Activated T-cell treated with anti-CD3 and anti-CD28 coated beads for 1 hour (primary cell): ENCODE measurements at regions not wholly inside any gene's neighbourhood (a gene's known extent, or its start where the extent isn't known, plus 50 kb on each side); places are given as distances from the start of the nearest gene placed in this dataset.
"Not testable (repeated sequence)": the region's sequence is repeated elsewhere in the genome, so short reads cannot be mapped to it uniquely, and the experiment has no call there.

Experiments used
- DNase-seq: peaks from one replicate; pipeline ENCODE4 v3.0.0-alpha.2; 2020; ENCODE audit warnings: low read depth

DNA sequence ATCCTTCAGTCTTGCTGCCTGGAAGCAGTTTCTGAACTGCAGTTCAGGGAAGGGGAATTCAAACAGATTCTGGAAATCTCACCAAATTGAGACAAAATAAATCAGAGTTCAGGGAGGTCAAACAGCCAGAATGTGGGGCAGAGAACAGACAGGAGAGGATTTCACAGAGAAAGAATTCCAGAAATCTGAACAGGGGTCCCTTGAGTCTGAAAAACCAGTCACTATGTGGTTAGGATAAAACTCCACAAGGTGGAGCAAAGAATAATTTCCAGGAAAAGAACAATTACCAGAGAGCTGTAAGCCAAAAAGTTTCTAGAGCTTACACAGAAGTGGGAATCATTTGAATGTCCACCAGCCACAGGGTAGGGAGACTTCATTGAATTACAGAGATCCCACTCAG lies 84.7 kb downstream of the URB2 start:
- no peak for DNase-seq

DNA sequence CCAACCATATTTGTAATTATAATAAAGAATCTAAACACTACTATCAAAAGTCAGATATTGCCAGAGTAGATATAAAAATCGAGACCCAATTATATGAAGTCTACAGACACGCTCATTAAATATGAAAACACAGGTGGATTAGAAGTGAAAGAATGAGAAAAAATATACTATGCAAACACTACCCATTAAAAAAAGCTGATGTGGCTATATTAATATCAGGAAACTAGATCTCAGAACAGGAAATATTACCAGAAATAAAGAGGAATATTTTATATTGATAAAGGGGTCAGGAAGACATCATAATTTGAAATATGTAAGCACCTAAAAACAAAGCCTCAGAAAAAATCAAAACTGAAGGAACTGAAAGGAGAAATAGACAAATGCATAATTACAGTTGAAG lies 88.3 kb downstream of the URB2 start:
- DNase-seq, result no peak

DNA sequence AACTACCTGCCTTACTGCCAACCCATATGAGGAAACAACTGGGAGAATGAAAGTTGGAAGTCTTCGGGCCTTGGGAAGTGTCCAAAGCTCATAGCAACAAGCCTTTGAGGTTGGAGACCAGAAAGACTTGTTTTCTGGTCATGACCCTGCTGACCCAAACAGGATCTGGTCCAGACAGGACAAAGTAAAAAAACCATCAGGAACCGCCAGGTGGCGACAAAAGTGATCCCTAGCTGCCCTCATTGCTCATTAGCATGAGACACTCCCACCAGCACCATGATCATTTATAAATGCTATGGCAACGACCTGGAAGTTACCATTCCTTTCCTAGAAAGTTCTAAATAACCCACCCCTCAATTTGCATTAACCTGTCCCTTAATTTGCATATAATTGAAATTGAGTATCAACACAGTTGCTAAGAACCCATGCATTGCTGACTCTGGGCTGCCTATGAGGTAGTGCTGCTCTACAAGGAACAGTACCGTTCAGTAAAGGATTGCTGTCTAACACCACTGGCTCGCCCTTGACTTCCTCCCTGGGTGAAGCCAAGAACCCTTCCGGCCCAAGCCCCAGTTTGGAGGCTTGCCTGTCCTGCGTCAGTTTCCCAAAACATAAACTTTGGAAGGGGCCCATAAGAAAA lies 89.0 kb downstream of the URB2 start:
- peak; percentile 6 for DNase-seq

DNA sequence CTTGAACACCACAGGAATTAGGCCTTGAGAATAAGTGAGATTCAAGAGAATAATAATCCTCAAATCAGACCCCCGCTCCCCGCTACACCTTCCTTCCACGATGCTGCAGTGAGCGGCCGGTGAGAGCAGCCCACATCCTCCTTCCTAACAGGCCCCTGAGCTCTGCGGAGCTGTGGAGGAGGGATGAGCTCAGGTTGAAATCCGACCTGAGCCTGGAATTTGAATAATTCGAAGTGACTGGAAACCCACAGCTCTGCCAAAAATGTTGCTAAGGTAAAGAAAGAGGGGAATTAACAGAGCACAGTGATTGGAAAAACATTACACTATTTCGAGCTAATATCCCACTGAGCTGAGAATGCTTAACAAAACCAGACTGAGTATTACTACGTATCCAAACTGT lies 90.0 kb downstream of the URB2 start:
- DNase-seq, result no peak

DNA sequence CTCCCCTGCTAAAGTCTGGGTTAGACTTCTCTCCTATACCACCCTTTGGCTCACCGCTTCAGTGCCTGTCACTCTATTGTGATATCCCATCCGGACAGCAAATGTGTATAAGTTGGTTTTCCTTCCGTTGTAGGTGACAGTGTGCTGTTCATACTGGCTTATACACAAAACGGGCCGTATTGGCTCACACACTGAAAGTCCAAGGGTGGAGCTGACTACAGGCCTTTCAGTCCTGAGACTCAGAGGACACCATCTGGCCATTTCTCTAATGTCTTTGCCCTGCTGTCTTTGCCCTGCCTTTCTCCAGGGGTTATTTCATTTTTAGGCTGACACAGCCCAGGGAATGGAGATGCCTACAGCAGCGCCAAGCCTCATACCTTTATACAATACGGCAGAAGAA lies 90.7 kb downstream of the URB2 start:
- no peak for DNase-seq

DNA sequence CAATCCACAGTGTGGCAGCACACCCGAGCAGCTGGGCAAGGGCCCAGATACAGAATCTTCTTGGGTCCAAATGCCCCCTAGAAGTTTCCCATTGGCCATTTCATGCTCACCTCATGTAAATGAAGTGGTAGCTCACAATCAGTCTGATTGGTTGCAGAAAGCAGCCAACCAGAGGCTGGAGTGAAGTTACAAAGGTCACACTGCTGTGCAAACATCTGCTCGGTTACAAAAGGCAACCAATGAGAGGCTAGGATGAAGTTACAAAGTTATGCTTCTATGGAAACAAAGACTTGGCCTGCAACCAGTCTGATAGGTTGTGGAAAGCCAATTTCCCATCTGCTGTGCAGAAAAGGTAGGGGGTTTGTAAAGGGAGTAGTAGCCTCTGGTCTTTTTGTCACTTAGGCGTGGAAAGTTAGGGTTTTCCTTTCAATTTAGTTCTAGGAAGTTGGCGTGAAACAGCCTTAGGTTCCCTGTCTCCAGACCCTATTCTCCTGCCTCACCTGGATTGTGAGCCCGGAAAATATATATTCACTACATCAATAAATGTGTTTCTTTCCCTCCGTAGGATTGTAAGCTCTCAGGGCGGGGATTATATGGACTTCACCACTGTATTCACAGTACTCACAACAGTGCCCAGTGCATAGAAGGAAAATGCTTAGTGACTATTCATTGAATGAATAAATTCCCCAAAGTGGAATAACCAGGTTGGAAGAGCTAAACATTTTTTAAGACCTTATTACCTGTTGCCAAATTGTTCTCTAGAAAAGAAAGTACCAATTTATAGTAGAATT lies 91.9 kb downstream of the URB2 start:
- DNase-seq, result no peak

DNA sequence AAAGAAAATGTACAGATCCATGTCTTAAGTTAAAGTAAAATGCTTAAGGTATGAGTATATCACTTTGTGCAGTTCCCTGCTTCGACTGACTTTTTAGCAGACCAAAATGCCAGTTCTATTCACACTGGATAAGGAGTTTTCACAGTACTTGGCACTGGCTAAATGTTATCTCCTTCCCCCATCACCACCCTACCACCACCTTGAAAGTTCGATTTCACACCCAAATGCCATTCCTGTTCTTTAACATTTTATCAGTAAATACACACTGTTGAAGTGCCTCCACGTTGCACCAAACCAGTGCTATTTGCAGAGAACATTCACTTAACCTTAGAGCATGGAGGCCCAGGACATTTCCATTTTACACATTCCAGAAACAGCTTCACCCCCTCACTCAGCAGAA lies 100.0 kb downstream of the URB2 start:
- DNase-seq, result no peak

DNA sequence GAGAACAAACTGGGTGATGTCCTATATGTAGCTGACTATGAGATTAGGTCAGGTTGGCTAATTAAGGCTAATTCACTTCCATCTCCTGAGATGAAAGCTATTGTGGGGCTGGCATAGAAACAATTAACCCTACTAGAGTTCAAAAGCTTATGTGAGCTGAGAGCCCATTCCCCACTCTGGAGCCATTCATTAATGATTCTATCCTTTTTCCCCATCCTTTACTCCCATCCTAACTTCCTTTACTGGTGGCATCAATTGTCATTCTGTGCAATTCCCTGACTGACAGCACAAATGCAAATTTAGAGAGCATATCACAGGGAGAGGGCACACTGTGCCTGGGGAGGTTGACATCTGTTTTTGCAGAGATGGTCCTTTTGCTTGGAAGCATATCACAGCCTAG lies 103.9 kb downstream of the URB2 start:
- DNase-seq, result no peak

DNA sequence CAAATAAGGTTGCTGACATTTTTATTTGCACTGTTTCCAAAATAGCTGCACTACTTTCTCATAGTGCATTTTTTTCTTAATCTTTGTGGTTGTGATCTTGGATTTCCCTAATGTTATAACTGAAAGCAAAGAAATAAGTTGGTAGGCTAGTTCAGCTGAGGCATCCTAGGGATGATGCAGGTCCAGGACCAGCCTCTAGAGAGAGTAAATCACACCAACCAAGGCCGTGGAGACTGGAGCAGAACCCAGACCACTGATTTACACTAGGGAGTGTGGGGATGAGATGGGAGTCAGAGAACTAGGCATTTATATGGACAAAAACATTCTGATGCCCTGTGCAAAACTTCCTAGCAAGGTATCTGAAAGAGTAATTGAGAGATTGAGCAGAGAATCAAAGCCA lies 104.5 kb downstream of the URB2 start:
- DNase-seq, result no peak

DNA sequence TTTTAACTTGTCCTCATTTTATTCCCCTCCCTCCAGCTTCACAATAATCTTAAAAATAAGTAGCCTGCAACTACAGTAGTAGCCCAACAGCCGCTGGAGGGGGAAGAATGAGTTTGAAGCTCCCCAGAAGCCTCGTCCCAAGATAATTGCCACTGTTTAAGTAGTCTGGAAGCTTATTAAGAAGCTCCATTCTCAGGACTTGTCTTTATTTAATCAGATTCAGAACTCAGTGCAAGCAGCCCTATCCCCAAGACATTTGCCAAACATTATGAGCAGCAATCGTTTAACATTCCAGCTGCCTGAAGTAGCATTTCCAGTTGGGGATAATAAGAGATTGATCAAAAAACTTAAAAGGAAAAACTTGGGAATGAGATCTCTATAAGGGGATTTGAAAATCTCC lies 106.0 kb downstream of the URB2 start:
- DNase-seq, result no peak

DNA sequence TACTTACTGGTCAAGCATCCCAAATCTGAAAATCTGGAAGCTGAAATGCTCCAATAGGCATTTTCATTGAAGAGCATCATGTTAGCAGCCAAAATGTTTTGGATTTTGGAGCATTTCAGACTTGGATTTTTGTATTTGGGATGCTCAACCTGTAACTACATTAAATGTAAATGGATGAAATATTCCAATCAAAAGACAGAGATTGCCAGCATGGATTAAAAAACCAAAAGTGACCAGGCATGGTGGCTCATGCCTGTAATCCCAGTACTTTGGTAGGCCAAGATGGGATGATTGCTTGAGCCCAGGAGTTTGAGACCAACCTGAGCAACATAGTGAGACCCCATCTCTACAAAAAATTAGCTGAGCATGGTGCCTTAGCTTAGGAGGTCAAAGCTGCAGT lies 110.3 kb downstream of the URB2 start:
- no peak for DNase-seq

DNA sequence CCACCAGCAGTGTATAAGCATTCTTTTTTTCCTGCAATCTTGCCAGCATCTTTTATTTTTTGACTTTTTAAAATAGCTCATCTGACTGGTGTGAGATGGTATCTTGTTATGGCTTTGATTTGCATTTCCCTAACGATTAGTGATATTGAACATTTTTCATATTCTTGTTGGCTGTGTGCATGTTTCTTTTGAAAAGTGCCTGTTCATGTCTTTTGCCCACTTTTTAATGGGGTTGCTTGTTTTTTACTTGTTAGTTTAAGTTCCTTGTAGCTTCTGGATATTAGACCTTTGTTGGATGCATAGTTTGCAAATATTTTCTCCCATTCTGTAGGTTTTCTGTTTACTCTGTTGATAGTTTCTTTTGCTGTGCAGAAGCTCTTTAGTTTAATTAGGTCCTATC lies 116.6 kb downstream of the URB2 start:
- DNase-seq, result not testable (repeated sequence)

DNA sequence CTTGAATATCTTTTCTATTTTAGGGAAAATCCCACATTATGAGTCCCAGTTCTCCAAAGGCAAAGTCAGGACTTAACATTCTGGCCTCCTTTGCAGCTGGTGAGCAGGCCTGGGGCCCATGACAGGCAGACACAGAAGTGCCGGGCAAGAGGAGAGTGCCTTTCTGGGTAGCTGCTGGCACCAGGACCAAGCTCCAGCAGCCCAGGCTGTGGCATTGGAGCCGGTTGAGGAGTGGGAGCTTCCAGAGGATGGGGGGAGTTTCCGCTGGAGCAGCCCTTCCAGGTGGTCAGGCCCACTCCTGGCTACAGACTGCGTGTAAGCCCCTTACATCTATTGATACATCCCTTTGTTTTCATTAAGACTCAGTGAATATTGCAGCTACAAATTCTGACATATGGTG lies 123.9 kb downstream of the URB2 start:
- no peak for DNase-seq

DNA sequence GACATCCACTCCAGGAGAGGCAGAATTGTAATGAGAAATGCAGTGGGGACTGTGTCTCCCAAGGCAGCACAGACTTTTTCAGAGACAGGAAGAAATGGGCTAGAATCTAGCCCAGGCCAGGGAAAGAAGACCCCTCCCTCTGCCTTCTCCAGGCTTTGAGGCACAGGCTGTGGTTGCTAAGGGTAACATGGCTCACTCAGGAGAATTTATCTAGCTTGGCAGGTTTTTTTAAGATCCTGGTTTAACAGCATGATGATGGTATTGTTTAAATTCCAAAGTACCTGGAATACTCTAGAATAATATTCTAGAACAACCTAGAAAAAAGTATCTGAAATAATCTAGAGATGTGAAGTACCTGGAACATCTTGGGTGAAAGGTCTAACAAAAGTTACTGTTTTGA lies 125.6 kb downstream of the URB2 start:
- DNase-seq, result no peak

DNA sequence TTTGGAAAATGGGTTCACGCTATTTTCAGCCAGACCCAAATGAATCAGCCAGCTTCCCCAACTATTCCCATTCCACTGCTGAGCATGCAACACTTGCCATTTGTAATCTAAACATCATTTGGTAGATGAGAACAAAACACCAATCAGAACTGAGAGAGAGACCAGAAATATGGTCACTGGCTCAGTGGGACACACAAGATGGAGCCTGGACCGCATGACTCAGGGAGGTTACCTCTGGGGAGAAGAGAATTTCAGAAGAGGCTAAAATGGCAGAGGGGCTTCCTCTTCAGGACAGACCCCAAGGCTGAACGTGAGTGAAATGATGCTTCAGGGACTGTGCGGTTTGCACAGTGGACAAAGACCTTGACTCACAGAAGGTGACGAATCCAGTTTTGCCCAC lies 126.6 kb downstream of the URB2 start:
- no peak for DNase-seq

DNA sequence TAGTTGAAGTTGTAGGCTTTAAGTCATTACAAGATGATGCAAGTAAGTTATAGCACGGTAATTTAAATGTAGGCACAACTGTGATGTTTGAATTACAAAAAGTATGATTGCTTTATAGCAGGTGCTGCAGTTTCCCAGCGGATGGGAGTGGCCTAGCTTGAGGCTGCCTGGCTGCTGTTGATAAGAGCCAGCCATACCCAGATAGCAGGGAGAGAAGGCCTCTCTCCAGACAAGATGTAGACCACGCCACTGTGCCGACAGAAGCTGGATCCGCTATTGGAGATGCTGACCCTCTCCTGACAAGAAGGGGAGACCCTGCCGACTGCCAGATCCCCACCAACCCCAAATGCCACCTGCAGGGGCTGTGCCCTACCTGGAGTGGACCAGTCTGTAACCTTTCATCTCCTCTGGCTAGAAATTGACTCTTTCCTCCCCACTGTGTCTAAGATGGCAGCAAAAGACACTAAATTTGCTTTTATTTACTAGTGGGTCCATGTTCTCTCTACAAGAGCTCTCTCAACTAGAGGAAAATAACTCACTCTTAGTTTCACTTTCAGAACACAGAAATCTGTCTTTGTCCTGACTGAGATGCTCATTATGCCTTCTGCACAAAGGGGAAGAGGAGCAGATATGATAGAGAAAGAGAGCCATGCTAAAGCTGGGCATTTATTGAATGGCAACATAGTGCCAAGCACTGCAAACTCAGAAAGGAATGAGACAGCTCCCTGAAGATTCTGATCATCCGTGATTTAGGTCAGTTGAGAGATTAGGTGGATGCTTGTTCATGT lies 127.9 kb downstream of the URB2 start:
- no peak for DNase-seq

DNA sequence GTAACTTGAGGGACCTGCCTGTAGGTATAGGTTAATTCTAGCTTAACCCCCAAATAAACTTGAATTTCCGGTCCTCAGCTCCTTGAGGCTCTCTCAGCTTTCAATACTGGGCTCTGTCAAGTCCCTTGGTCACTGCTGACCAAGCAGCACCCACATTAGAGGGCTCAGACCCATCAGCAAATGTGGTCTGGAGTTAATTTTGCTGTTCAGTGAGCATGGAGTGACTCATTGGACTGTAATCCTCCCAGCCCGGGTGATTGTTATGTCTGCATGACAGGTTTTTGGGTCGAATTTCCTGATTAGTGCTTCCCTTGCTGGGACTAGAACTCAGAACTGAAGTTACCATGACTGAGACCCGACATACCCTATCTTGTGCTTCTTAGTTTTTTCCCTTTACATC lies 130.6 kb downstream of the URB2 start:
- DNase-seq, result no peak

DNA sequence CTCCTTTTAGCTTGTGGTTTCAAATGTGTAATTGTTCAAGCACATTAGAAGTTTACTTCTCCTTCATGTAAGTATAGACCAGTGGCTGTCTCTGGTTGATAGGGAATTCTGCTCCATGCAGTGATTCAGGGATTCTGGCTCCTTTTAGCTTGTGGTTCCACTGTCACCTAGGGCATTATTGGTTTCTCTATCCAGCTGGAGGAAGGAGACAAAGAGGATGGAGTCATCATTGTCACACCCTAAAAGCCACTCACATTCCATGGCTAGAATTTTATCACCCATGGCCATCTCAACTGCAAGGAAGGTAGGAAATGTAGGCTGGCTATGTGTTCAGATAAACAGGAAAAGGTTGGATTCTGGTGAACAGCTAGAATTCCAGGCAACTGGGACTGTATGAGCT lies 131.2 kb downstream of the URB2 start:
- DNase-seq, result no peak

DNA sequence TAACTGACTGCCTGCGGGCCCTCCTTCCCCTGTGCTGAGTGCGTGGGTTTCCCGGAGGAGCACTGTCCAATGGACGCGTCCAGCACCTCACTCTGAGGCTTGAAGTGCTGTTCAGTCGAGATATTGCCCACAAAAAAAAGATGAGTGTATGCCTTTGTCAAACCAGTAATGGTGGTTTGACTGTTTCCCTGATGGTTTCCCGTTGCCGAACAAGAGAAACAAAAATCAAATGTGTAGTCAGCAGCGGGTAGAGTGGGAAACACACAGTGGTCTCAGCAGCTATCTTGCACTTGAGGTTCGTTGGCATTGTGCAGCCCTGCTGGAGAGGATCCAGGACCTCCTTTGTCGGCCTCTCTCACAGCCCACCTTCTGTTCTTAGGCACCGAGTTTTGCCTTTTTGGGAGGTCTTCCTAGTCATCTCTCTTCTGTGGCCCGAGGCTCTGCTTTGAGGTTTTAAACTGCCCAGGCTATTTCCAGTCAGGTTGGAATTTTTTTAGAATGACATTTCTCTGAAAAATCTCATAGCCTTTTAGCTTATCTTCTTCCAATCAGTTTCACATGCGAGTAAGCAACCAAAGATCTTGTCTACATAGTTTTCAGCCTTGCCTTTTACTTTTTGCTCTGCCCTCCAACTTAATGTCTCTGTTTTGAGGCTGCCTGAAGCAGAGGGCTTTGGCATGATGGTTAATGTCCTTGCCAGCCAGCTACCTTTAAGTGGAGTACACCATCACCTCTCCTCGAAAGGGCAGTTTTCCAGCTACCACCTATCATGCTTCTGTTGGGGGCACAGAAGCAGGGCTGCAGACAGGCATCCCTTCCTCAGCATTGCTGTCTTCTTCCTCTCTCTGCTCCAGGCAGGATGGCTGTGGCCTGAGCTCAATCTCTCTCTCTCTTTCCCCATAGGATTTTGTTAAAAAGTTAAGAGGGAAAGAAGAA lies 132.3 kb downstream of the URB2 start:
- DNase-seq, result no peak

DNA sequence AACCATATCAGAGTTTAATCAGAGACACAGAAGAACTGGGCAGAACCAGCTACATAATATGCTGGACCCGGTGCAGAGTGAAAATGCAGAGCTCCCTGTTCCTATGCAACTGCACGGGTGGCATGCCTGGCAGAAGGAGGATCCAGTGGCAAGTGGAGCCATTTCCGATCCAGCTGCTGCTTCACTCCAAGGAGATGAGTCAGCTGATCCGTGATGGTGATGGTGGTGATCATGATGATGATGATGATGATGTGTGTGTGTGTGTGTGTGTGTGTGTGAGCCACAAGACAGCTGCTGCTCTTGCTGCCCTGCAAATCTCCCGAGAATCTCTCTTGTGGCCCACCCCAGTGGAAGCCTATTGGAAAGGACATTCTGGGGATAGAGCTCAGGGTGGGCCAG lies 133.0 kb downstream of the URB2 start:
- no peak for DNase-seq

DNA sequence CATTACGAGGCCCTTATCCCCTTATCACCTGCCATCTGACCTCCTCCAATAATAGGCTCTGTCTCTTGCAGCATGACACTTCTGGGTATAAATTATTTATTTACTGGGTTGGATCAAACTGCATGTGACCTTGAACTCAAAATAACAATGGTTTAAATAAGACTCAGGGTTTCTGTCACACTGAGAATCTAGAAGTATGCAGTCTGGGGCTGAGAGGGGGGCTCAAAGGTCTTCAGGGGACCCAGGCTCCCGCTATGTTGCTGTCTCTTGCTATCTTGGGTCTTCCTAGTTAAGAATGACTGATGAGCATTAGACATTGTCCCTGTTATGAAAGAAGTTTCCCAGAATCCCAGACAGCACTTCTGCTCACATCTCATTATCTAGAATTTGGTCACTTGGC lies 133.5 kb downstream of the URB2 start:
- no peak for DNase-seq

DNA sequence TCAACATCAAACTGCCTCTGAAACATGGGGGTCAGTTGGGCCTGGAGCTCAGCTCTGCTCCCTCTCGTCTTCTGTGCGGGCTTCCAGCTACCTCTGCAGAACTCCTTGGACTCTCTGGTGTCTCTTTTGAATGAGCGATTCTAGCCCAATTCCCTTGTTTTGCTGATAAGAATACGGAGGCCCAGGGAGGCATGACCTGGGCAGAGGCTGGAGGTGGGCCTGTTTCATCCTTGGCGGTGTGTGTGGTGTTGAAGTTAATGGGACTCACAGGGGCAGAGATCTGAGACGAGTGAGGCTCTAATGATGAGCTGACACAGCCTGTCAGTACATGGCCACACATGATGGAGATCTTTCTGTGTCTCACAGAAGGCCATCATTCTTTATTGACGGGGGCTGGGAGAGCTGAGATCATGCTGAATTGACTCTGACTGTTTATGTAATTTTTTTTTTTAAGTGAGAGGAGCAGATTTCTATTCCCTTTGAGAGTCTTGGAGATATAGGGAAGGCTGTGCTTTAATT lies 134.5 kb downstream of the URB2 start:
- no peak for DNase-seq
